Astrocyte of the spinal cord (primary cell): ENCODE measurements at regions not wholly inside any gene's neighbourhood (a gene's known extent, or its start where the extent isn't known, plus 50 kb on each side); places are given as distances from the start of the nearest gene placed in this dataset.
A peak's percentile ranks its signal among the peaks of the same experiment; 100 is the strongest.
"Not testable (repeated sequence)": the region's sequence is repeated elsewhere in the genome, so short reads cannot be mapped to it uniquely, and the experiment has no call there.

Source experiments
- DNase-seq: peaks from one replicate; pipeline ENCODE4 v3.0.0; 2011; ENCODE audit warnings: low read depth, low spot score
- H3K4me3 ChIP-seq: 2 replicates; pipeline ENCODE4 v1.5.1; 2011; ENCODE audit warnings: low read depth, mild to moderate bottlenecking, low read length, moderate library complexity
- CTCF ChIP-seq: IDR thresholded peaks from 2 replicates; pipeline ENCODE4 v1.5.1; 2012; ENCODE audit warnings: low read depth, mild to moderate bottlenecking, low read length, inconsistent platforms
- in situ Hi-C: cut with HindIII; loops from 2 replicates; pipeline ENCODE4 v1.10.0; 2017; ENCODE audit warnings: low sequenced_read_pairs

GRCh38 chr10:100637785-100638184 lies 102.0 kb downstream of the HIF1AN start:
- peak; percentile 61 for TF ChIP-seq CTCF
- DNase-seq, result no peak

DNA sequence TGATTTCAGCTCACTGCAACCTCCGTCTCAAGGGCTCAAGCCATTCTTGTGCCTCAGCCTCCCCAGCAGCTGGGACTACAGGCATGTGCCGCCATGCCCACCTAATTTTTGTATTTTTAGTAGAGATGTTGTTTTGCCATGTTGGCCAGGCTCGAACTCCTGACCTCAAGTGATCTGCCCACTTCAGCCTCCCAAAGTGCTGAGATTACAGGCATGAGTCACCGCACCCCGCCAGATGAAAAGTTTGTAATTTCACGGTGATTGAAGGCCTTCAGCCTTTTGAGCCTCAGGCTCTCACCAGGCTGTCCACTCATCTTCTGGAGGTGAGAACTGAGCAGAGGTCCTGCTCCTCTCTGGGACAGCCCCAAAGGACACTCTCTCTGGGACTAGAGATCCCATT lies 103.2 kb downstream of the HIF1AN start:
- DNase-seq, H3K4me3 ChIP-seq, in situ Hi-C loops: not testable (repeated sequence)

More at GRCh38 chr10:100637785-100638184, 102.0 kb downstream of the HIF1AN start:
- no peak overlapping the region for H3K4me3 ChIP-seq
- in situ Hi-C loops, result no loop called here

- in situ Hi-C loops, result no loop called here
- TF ChIP-seq CTCF, result no peak
- no peak for DNase-seq
- no peak overlapping the region for H3K4me3 ChIP-seq
These were observed 102.9 kb upstream of the PAX2 start for GRCh38 chr10:100642295-100642994.

GRCh38 chr10:100645091-100645490 lies 100.3 kb upstream of the PAX2 start:
- DNase-seq, result no peak
- TF ChIP-seq CTCF, result no peak
- in situ Hi-C loops, result no loop called here
- H3K4me3 ChIP-seq, result no peak overlapping the region

GRCh38 chr10:100645613-100646392 lies 99.6 kb upstream of the PAX2 start:
- in situ Hi-C loops, result no loop called here
- no peak for TF ChIP-seq CTCF
- no peak overlapping the region for H3K4me3 ChIP-seq
- no peak for DNase-seq

DNA sequence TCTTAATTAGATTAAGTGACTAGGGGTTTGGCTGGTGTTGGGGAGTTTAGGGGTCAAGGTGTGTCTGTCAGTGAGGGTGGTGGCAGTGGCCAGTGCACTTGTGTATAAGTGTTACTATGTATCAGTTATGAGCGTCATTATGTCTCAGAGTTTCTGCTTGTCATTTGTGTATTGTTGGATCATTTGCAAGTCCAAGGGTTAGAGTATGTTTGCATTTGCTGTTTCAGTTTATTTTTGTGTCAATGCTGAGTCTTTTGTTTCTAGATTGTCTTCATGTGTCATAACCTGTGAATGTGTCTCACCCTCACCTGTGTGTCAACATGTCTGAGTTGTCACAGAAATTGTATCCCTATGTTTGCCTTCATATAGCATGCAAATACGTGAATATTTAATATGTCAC lies 97.5 kb upstream of the PAX2 start:
- TF ChIP-seq CTCF, result no peak
- in situ Hi-C loops, result no loop called here
- H3K4me3 ChIP-seq, result no peak overlapping the region
- no peak for DNase-seq

GRCh38 chr10:100650693-100651092 lies 94.7 kb upstream of the PAX2 start:
- no peak for TF ChIP-seq CTCF
- no peak for DNase-seq
- H3K4me3 ChIP-seq, result no peak overlapping the region
- in situ Hi-C loops, result no loop called here

DNA sequence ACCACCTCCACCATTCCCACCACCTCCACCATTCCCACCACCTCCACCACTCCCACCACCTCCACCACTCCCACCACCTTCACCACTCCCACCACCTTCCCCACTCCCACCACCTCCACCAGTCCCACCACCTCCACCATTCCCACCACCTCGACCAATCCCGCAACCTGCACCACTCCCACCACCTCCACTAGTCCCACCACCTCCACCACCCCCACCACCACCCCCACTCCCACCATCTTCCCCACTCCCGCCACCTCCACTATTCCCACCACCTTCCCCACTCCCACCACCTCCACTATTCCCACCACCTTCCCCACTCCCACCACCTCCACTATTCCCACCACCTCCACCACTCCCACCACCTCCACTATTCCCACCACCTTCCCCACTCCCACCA lies 94.3 kb upstream of the PAX2 start:
- in situ Hi-C loops, H3K4me3 ChIP-seq, DNase-seq: not testable (repeated sequence)
